Forelimb muscle (tissue), 1 donor: ENCODE measurements at regions not wholly inside any gene's neighbourhood (a gene's known extent, or its start where the extent isn't known, plus 50 kb on each side); places are given as distances from the start of the nearest gene placed in this dataset.

ENCODE experiments used
- DNase-seq: peaks from one replicate; pipeline ENCODE4 v3.0.0-alpha.2; 2013; ENCODE audit warnings: low read depth

GRCh38 chr15:95825208-95825607 is 505.3 kb upstream of the NR2F2 start:
- no peak for DNase-seq

- no peak for DNase-seq
These were observed 504.7 kb upstream of the NR2F2 start for GRCh38 chr15:95825671-95826411.

GRCh38 chr15:95826412-95827195 is 503.9 kb upstream of the NR2F2 start:
- no peak for DNase-seq

- DNase-seq = no peak
These were observed 501.4 kb upstream of the NR2F2 start for GRCh38 chr15:95829062-95829461.

GRCh38 chr15:95830281-95830680 is 500.2 kb upstream of the NR2F2 start:
- DNase-seq = no peak

- no peak for DNase-seq
These were observed 497.8 kb upstream of the NR2F2 start for GRCh38 chr15:95832668-95833067.

- DNase-seq = no peak
These were observed 496.3 kb upstream of the NR2F2 start for GRCh38 chr15:95834028-95834804.

GRCh38 chr15:95836536-95836935 is 494.0 kb upstream of the NR2F2 start:
- DNase-seq = no peak

GRCh38 chr15:95837341-95838004 is 493.0 kb upstream of the NR2F2 start:
- DNase-seq = no peak

GRCh38 chr15:95839367-95839782 is 491.1 kb upstream of the NR2F2 start:
- DNase-seq = no peak

- DNase-seq = peak; percentile 70
These were observed 490.5 kb upstream of the NR2F2 start for GRCh38 chr15:95840004-95840403.

- DNase-seq = no peak
These were observed 489.6 kb upstream of the NR2F2 start for GRCh38 chr15:95840855-95841254.

GRCh38 chr15:95842576-95842975 is 487.9 kb upstream of the NR2F2 start:
- DNase-seq = no peak

- DNase-seq = no peak
These were observed 487.1 kb upstream of the NR2F2 start for GRCh38 chr15:95843241-95843910.

GRCh38 chr15:95845862-95846515 is 484.5 kb upstream of the NR2F2 start:
- no peak for DNase-seq

- no peak for DNase-seq
These were observed 482.4 kb upstream of the NR2F2 start for GRCh38 chr15:95848126-95848525.

GRCh38 chr15:95850837-95851236 is 479.7 kb upstream of the NR2F2 start:
- DNase-seq = no peak

GRCh38 chr15:95853350-95853749 is 477.1 kb upstream of the NR2F2 start:
- no peak for DNase-seq

GRCh38 chr15:95857124-95857757 is 473.3 kb upstream of the NR2F2 start:
- no peak for DNase-seq

GRCh38 chr15:95857758-95858157 is 472.7 kb upstream of the NR2F2 start:
- DNase-seq = no peak
